ENCODE measurements at regions not wholly inside any gene's neighbourhood (a gene's known extent, or its start where the extent isn't known, plus 50 kb on each side); places are given as distances from the start of the nearest gene placed in this dataset.

GRCh38 chrX:151476604-151477303, 79.7 kb downstream of the VMA21 start:
- Histone ChIP-seq H3K27ac (no peak overlapping the region), H3K4me3 (no peak overlapping the region), H3K4me1 (no peaks in the 10 kb centered on the region), H3K36me3 (no peaks in the 10 kb centered on the region), H3K27me3 (no peaks in the 10 kb centered on the region), H3K9me3 (no peaks in the 10 kb centered on the region)
- intact Hi-C loops (cut with DNase I) = no loop called here
- no peak for DNase-seq
- no peak for ATAC-seq
- TF ChIP-seq, protein P1, sequence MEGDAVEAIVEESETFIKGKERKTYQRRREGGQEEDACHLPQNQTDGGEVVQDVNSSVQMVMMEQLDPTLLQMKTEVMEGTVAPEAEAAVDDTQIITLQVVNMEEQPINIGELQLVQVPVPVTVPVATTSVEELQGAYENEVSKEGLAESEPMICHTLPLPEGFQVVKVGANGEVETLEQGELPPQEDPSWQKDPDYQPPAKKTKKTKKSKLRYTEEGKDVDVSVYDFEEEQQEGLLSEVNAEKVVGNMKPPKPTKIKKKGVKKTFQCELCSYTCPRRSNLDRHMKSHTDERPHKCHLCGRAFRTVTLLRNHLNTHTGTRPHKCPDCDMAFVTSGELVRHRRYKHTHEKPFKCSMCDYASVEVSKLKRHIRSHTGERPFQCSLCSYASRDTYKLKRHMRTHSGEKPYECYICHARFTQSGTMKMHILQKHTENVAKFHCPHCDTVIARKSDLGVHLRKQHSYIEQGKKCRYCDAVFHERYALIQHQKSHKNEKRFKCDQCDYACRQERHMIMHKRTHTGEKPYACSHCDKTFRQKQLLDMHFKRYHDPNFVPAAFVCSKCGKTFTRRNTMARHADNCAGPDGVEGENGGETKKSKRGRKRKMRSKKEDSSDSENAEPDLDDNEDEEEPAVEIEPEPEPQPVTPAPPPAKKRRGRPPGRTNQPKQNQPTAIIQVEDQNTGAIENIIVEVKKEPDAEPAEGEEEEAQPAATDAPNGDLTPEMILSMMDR (IDR thresholded peaks at IDR 0.05) = no peak

GRCh38 chrX:151478058-151478457, 81.1 kb downstream of the VMA21 start:
- Histone ChIP-seq H3K36me3 (no peaks in the 10 kb centered on the region), H3K4me3 (no peak overlapping the region), H3K4me1 (no peaks in the 10 kb centered on the region), H3K27me3 (no peaks in the 10 kb centered on the region), H3K27ac (no peak overlapping the region), H3K9me3 (no peaks in the 10 kb centered on the region)
- peak in 1 of 4 donors; percentile 5 for DNase-seq
- TF ChIP-seq, protein P1 (IDR thresholded peaks at IDR 0.05) = no peak
- ATAC-seq = no peak
- intact Hi-C loops (cut with DNase I) = no loop called here

DNA sequence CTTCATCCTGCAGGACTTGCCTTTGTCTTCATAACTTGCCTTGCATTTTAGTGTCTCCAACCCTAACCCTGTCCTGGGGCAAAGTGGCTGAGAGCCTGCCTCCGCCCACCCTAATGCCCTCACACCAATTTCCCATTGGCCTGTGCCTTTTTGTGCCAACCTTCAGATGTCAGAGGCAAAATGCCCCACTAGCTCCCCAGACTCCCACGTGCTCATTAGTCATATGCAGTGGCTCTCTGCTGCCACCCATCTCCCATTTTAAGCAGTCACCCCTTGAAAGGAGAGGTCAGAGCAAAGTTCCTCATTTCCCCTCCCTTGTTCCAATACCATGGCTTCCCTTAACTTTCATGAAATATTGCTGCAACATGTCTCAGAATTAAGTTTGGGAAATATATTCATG, 74.8 kb upstream of the PASD1 start:
- TF ChIP-seq, protein P1 (IDR thresholded peaks at IDR 0.05) = no peak
- intact Hi-C loops (cut with DNase I) = no loop called here
- H3K27me3 ChIP-seq = no peaks in the 10 kb centered on the region
- ATAC-seq = peak; percentile 24
- H3K4me3 ChIP-seq = no peak overlapping the region
- H3K36me3 ChIP-seq = no peaks in the 10 kb centered on the region
- peak in 1 of 4 donors; percentile 1 for DNase-seq
- no peak overlapping the region for H3K27ac ChIP-seq
- H3K4me1 ChIP-seq = no peaks in the 10 kb centered on the region
- no peaks in the 10 kb centered on the region for H3K9me3 ChIP-seq

GRCh38 chrX:151505796-151506195, 57.7 kb upstream of the PASD1 start:
- intact Hi-C loops (cut with DNase I) = no loop called here
- TF ChIP-seq, protein P1 (IDR thresholded peaks at IDR 0.05) = peak in 1 of 2 donors; percentile 21
- no peak overlapping the region for H3K27ac ChIP-seq
- DNase-seq (peak in 1 of 4 donors; percentile 33), ATAC-seq (peak; percentile 58)
- H3K27me3 ChIP-seq = no peaks in the 10 kb centered on the region
- no peaks in the 10 kb centered on the region for H3K9me3 ChIP-seq
- H3K4me1 ChIP-seq = no peaks in the 10 kb centered on the region
- no peak overlapping the region for H3K4me3 ChIP-seq
- no peaks in the 10 kb centered on the region for H3K36me3 ChIP-seq

DNA sequence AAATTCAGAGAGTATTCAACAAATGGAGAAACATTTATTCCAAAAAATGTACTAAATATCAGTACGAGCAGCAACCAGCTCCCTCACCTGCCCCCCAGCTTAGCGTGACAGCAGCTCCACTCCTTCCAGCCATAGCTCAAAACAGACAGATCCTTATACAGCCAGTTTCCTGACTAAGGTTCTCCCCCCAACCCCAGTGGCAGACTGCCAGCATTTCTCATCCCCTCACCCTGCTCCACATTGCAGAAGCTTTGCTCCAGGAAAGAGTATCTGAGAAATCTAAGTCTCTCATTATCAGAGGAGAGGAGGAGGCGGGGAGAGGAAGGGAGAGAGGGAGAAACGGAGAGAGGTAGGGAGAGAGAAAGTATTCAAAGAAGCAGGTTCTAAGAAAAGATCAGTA, 53.3 kb upstream of the PASD1 start:
- Histone ChIP-seq H3K4me3 (no peak overlapping the region), H3K27ac (no peak overlapping the region), H3K36me3 (no peaks in the 10 kb centered on the region), H3K27me3 (no peaks in the 10 kb centered on the region), H3K4me1 (no peaks in the 10 kb centered on the region), H3K9me3 (no peaks in the 10 kb centered on the region)
- TF ChIP-seq, protein P1 (IDR thresholded peaks at IDR 0.05) = no peak
- DNase-seq (no peak), ATAC-seq (no peak)
- intact Hi-C loops (cut with DNase I) = no loop called here
